Coronary artery (tissue), 2 donors: ENCODE measurements at regions not wholly inside any gene's neighbourhood (a gene's known extent, or its start where the extent isn't known, plus 50 kb on each side); places are given as distances from the start of the nearest gene placed in this dataset.
"Not testable (repeated sequence)": the region's sequence is repeated elsewhere in the genome, so short reads cannot be mapped to it uniquely, and the experiment has no call there.

Experiments used
- DNase-seq: peaks from one replicate; pipeline ENCODE4 v3.0.0-alpha.2; 2017; ENCODE audit warnings: low spot score
- H3K27ac ChIP-seq, 2 donors: fragments of 200-600 bp; sonication (generic); one replicate each; pipeline ENCODE4 v1.5.1; 2016 to 2019
- H3K4me3 ChIP-seq: fragments of 200-600 bp; sonication (generic); 2 replicates; pipeline ENCODE4 v1.5.1; 2016; ENCODE audit warnings: mild to moderate bottlenecking, moderate library complexity
- CTCF ChIP-seq: fragments of 200-600 bp; sonication (generic); IDR thresholded peaks from one replicate; pipeline ENCODE4 v1.5.1; 2019; ENCODE audit warnings: antibody characterized with exemption

DNA sequence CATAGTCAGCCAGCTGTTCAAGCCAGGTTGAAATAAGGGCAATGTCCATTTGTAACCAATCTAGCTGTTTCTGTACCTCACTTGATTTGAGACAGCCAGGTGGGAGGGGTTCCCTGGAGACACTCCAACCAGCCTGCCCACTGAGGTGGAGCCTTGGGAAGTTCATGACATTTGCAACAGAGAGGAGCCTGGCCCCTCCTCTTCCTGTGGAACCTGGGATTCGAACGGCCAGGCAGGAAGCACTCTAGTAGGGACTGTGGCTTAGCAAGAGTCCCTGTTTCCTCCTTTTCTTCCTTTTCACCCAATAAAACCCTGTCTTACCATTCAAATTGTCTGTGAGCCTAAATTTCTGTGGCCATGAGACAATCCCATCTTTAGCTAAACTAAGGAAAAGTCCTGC is 312.3 kb upstream of the NMUR2 start:
- Histone ChIP-seq H3K27ac (no peak overlapping the region), H3K4me3 (no peak overlapping the region)
- TF ChIP-seq CTCF: no peak
- no peak for DNase-seq

GRCh38 chr5:152723482-152723881 is 318.4 kb upstream of the NMUR2 start:
- H3K27ac ChIP-seq: no peak overlapping the region
- TF ChIP-seq CTCF: no peak
- DNase-seq: no peak
- no peak overlapping the region for H3K4me3 ChIP-seq

- H3K27ac ChIP-seq: no peak overlapping the region
- no peak for DNase-seq
- TF ChIP-seq CTCF: no peak
- no peak overlapping the region for H3K4me3 ChIP-seq
Observed at GRCh38 chr5:152730176-152730575, 325.1 kb upstream of the NMUR2 start.

DNA sequence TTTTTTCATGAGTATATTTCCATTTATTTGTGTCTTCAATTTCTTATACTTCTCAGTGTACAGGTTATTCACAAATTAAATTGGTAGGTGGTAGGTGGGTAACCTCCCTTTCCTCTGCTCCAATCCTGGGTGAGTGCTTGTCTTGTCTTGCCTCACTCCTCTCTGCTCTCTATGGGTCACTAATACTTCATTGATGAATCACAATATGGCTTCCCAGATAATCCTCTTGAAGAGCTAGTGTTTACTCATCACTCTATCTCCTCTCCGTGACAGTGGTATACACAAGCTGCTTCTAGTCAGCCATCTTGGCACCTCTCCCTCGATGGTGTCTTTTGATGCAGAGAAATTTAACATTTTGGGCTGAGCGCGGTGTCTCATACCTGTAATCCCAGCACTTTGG is 331.8 kb upstream of the NMUR2 start:
- Histone ChIP-seq H3K4me3 (no peak overlapping the region), H3K27ac (no peak overlapping the region)
- TF ChIP-seq CTCF: no peak
- DNase-seq: no peak

DNA sequence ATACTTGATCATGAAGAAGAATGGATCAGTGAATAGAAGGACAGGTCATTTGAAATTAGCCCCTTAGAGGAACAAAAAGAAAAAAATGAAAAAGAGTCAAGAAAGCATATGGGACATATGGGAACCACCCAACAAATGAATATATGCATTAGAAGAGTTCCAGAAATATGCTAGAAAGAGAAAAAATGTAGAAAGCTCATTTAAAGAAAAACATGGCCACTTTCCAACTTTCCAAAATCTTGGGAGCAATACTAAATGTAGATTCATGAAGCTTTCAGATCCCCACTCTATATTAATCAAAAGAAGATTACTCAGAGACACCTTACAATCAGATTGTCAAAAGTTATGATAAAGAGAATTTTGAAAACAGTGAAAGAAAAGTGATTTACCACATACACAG is 334.8 kb upstream of the NMUR2 start:
- DNase-seq: no peak
- TF ChIP-seq CTCF: no peak
- Histone ChIP-seq H3K4me3 (no peak overlapping the region), H3K27ac (no peak overlapping the region)

- not testable (repeated sequence) for DNase-seq, H3K4me3 ChIP-seq, H3K27ac ChIP-seq
Observed at GRCh38 chr5:152741126-152741525, 336.0 kb upstream of the NMUR2 start.

GRCh38 chr5:152787709-152788217 is 382.7 kb upstream of the NMUR2 start:
- not testable (repeated sequence) for H3K4me3 ChIP-seq, H3K27ac ChIP-seq, DNase-seq

GRCh38 chr5:152801886-152802285 is 396.8 kb upstream of the NMUR2 start:
- no peak for DNase-seq
- H3K4me3 ChIP-seq: no peak overlapping the region
- no peak for TF ChIP-seq CTCF
- H3K27ac ChIP-seq: no peak overlapping the region
